ENCODE measurements at regions not wholly inside any gene's neighbourhood (a gene's known extent, or its start where the extent isn't known, plus 50 kb on each side); places are given as distances from the start of the nearest gene placed in this dataset.

- no peak overlapping the region for H3K27ac ChIP-seq (ENCODE audit: low read depth, low read length)
- no peak overlapping the region for H3K4me3 ChIP-seq (ENCODE audit: low read length)
- peaks cover 0 to 33% (median 15%) of the 10 kb centered on the region in 5 donors for H3K27me3 Mint-ChIP-seq
- DNase-seq (no peak), ATAC-seq (no peak)
- H3K4me1 Mint-ChIP-seq: no peaks in the 10 kb centered on the region
- peaks cover 0 to 5% (median 0%) of the 10 kb centered on the region in 11 donors for H3K9me3 Mint-ChIP-seq
- POLR2A ChIA-PET: no interaction called here
- no peaks in the 10 kb centered on the region for H3K36me3 Mint-ChIP-seq
- no peaks in the 10 kb centered on the region for H3K9me3 ChIP-seq (ENCODE audit: control insufficient read depth in 2 of 3, low read length in 3 of 3)
- no peaks in the 10 kb centered on the region for H3K36me3 ChIP-seq (ENCODE audit: control insufficient read depth in 2 of 3, insufficient read depth in 3 of 3, low read length in 3 of 3)
- H3K4me1 ChIP-seq (ENCODE audit: control insufficient read depth in 2 of 2, insufficient read depth in 2 of 2, low read length in 2 of 2): no peaks in the 10 kb centered on the region
- CTCF ChIA-PET: no interaction called here
- H3K27me3 ChIP-seq (ENCODE audit: control insufficient read depth in 2 of 2, insufficient read depth in 2 of 2, low read length in 2 of 2): peaks cover 0 to 4% of the 10 kb centered on the region in 2 donors
- H3K27ac Mint-ChIP-seq: no peak overlapping the region
- intact Hi-C loops (cut with micrococcal nuclease): no loop called here
- H3K4me3 Mint-ChIP-seq: no peak overlapping the region
Observed at GRCh38 chr2:226228080-226228479, 571.5 kb downstream of the IRS1 start.

- no peaks in the 10 kb centered on the region for H3K9me3 ChIP-seq (ENCODE audit: control insufficient read depth in 2 of 3, low read length in 3 of 3)
- Mint-ChIP-seq H3K36me3 (no peaks in the 10 kb centered on the region), H3K9me3 (peaks cover 0 to 4% (median 0%) of the 10 kb centered on the region in 11 donors), H3K4me3 (no peak overlapping the region), H3K27ac (no peak overlapping the region), H3K4me1 (no peaks in the 10 kb centered on the region), H3K27me3 (peaks cover 0 to 35% (median 20%) of the 10 kb centered on the region in 5 donors)
- intact Hi-C loops (cut with micrococcal nuclease): no loop called here
- ChIA-PET CTCF (no interaction called here), POLR2A (no interaction called here)
- no peak overlapping the region for H3K4me3 ChIP-seq (ENCODE audit: low read length)
- no peaks in the 10 kb centered on the region for H3K4me1 ChIP-seq (ENCODE audit: control insufficient read depth in 2 of 2, insufficient read depth in 2 of 2, low read length in 2 of 2)
- ATAC-seq: no peak
- no peak overlapping the region for H3K27ac ChIP-seq (ENCODE audit: low read depth, low read length)
- DNase-seq: no peak
- peaks cover 0 to 4% of the 10 kb centered on the region in 2 donors for H3K27me3 ChIP-seq (ENCODE audit: control insufficient read depth in 2 of 2, insufficient read depth in 2 of 2, low read length in 2 of 2)
- H3K36me3 ChIP-seq (ENCODE audit: control insufficient read depth in 2 of 3, insufficient read depth in 3 of 3, low read length in 3 of 3): no peaks in the 10 kb centered on the region
Observed at GRCh38 chr2:226227341-226227740, 572.3 kb downstream of the IRS1 start.

- H3K27ac ChIP-seq (ENCODE audit: low read depth, low read length): no peak overlapping the region
- H3K4me3 ChIP-seq (ENCODE audit: low read length): no peak overlapping the region
- no peaks in the 10 kb centered on the region for H3K36me3 ChIP-seq (ENCODE audit: control insufficient read depth in 2 of 3, insufficient read depth in 3 of 3, low read length in 3 of 3)
- DNase-seq (no peak), ATAC-seq (no peak)
- intact Hi-C loops (cut with micrococcal nuclease): no loop called here
- no peaks in the 10 kb centered on the region for H3K27me3 ChIP-seq (ENCODE audit: control insufficient read depth in 2 of 2, insufficient read depth in 2 of 2, low read length in 2 of 2)
- H3K4me1 ChIP-seq (ENCODE audit: control insufficient read depth in 2 of 2, insufficient read depth in 2 of 2, low read length in 2 of 2): no peaks in the 10 kb centered on the region
- POLR2A ChIA-PET: no interaction called here
- H3K9me3 ChIP-seq (ENCODE audit: control insufficient read depth in 2 of 3, low read length in 3 of 3): no peaks in the 10 kb centered on the region
- Mint-ChIP-seq H3K4me1 (no peaks in the 10 kb centered on the region), H3K9me3 (peaks cover 0 to 4% (median 0%) of the 10 kb centered on the region in 11 donors), H3K36me3 (no peaks in the 10 kb centered on the region), H3K27me3 (peaks cover 5 to 32% (median 18%) of the 10 kb centered on the region in 5 donors), H3K27ac (no peak overlapping the region), H3K4me3 (no peak overlapping the region)
- CTCF ChIA-PET: no interaction called here
Observed at GRCh38 chr2:226223704-226224103, 575.9 kb downstream of the IRS1 start.

GRCh38 chr2:226220511-226220910 lies 579.1 kb downstream of the IRS1 start:
- ChIA-PET POLR2A (no interaction called here), CTCF (no interaction called here)
- H3K27ac ChIP-seq (ENCODE audit: low read depth, low read length): no peak overlapping the region
- H3K36me3 Mint-ChIP-seq: no peaks in the 10 kb centered on the region
- DNase-seq (no peak), ATAC-seq (no peak)
- no peaks in the 10 kb centered on the region for H3K9me3 Mint-ChIP-seq
- H3K4me3 ChIP-seq (ENCODE audit: low read length): no peak overlapping the region
- no peak overlapping the region for H3K4me3 Mint-ChIP-seq
- peaks cover 0 to 2% (median 0%) of the 10 kb centered on the region in 7 donors for H3K4me1 Mint-ChIP-seq
- no peaks in the 10 kb centered on the region for H3K36me3 ChIP-seq (ENCODE audit: control insufficient read depth in 2 of 3, insufficient read depth in 3 of 3, low read length in 3 of 3)
- H3K27me3 Mint-ChIP-seq: peaks cover 5 to 30% (median 18%) of the 10 kb centered on the region in 5 donors
- no peak overlapping the region for H3K27ac Mint-ChIP-seq
- no peaks in the 10 kb centered on the region for H3K9me3 ChIP-seq (ENCODE audit: control insufficient read depth in 2 of 3, low read length in 3 of 3)
- H3K4me1 ChIP-seq (ENCODE audit: control insufficient read depth in 2 of 2, insufficient read depth in 2 of 2, low read length in 2 of 2): no peaks in the 10 kb centered on the region
- H3K27me3 ChIP-seq (ENCODE audit: control insufficient read depth in 2 of 2, insufficient read depth in 2 of 2, low read length in 2 of 2): no peaks in the 10 kb centered on the region
- intact Hi-C loops (cut with micrococcal nuclease): no loop called here

GRCh38 chr2:226217191-226217590 lies 582.4 kb downstream of the IRS1 start:
- no peaks in the 10 kb centered on the region for H3K9me3 Mint-ChIP-seq
- no peak overlapping the region for H3K4me3 ChIP-seq (ENCODE audit: low read length)
- no peak overlapping the region for H3K27ac Mint-ChIP-seq
- no peaks in the 10 kb centered on the region for H3K9me3 ChIP-seq (ENCODE audit: control insufficient read depth in 2 of 3, low read length in 3 of 3)
- no peaks in the 10 kb centered on the region for H3K4me1 ChIP-seq (ENCODE audit: control insufficient read depth in 2 of 2, insufficient read depth in 2 of 2, low read length in 2 of 2)
- no peak for DNase-seq
- no peak overlapping the region for H3K27ac ChIP-seq (ENCODE audit: low read depth, low read length)
- CTCF ChIA-PET: no interaction called here
- no peaks in the 10 kb centered on the region for H3K36me3 Mint-ChIP-seq
- H3K4me3 Mint-ChIP-seq: no peak overlapping the region
- H3K27me3 ChIP-seq (ENCODE audit: control insufficient read depth in 2 of 2, insufficient read depth in 2 of 2, low read length in 2 of 2): no peaks in the 10 kb centered on the region
- intact Hi-C loops (cut with micrococcal nuclease): loop anchor here in 1 of 2 donors (10.0 kb wide), 1 partner anchor 552 kb away; no protein-coding TSS in a partner anchor
- POLR2A ChIA-PET: no interaction called here
- peaks cover 3 to 16% (median 9%) of the 10 kb centered on the region in 5 donors for H3K27me3 Mint-ChIP-seq
- H3K4me1 Mint-ChIP-seq: peaks cover 0 to 2% (median 0%) of the 10 kb centered on the region in 7 donors
- no peaks in the 10 kb centered on the region for H3K36me3 ChIP-seq (ENCODE audit: control insufficient read depth in 2 of 3, insufficient read depth in 3 of 3, low read length in 3 of 3)
- no peak for ATAC-seq

GRCh38 chr2:226216575-226216974 lies 583.0 kb downstream of the IRS1 start:
- Mint-ChIP-seq H3K36me3 (no peaks in the 10 kb centered on the region), H3K4me1 (peaks cover 0 to 2% (median 0%) of the 10 kb centered on the region in 7 donors), H3K27ac (no peak overlapping the region), H3K9me3 (no peaks in the 10 kb centered on the region), H3K27me3 (peaks cover 3 to 12% (median 9%) of the 10 kb centered on the region in 5 donors), H3K4me3 (no peak overlapping the region)
- no peak for ATAC-seq
- ChIA-PET CTCF (interaction anchor here (1.2 to 3.4 kb wide), 2 partner anchors 584 to 586 kb away, joined by 3 to 20 read pairs; no protein-coding TSS in a partner anchor), POLR2A (no interaction called here)
- Histone ChIP-seq H3K9me3 (ENCODE audit: control insufficient read depth in 2 of 3, low read length in 3 of 3) (no peaks in the 10 kb centered on the region), H3K36me3 (ENCODE audit: control insufficient read depth in 2 of 3, insufficient read depth in 3 of 3, low read length in 3 of 3) (no peaks in the 10 kb centered on the region), H3K4me3 (ENCODE audit: low read length) (no peak overlapping the region), H3K4me1 (ENCODE audit: control insufficient read depth in 2 of 2, insufficient read depth in 2 of 2, low read length in 2 of 2) (no peaks in the 10 kb centered on the region), H3K27ac (ENCODE audit: low read depth, low read length) (no peak overlapping the region), H3K27me3 (ENCODE audit: control insufficient read depth in 2 of 2, insufficient read depth in 2 of 2, low read length in 2 of 2) (no peaks in the 10 kb centered on the region)
- intact Hi-C loops (cut with micrococcal nuclease): loop anchor here in 1 of 2 donors (1.0 to 10.0 kb wide), 3 partner anchors 552 to 769 kb away; no protein-coding TSS in a partner anchor
- no peak for DNase-seq

GRCh38 chr2:226215902-226216503 lies 583.6 kb downstream of the IRS1 start:
- Mint-ChIP-seq H3K27ac (no peak overlapping the region), H3K4me3 (no peak overlapping the region), H3K27me3 (peaks cover 3 to 12% (median 9%) of the 10 kb centered on the region in 5 donors), H3K9me3 (no peaks in the 10 kb centered on the region), H3K36me3 (no peaks in the 10 kb centered on the region), H3K4me1 (peaks cover 0 to 2% (median 0%) of the 10 kb centered on the region in 7 donors)
- no peaks in the 10 kb centered on the region for H3K9me3 ChIP-seq (ENCODE audit: control insufficient read depth in 2 of 3, low read length in 3 of 3)
- no peaks in the 10 kb centered on the region for H3K27me3 ChIP-seq (ENCODE audit: control insufficient read depth in 2 of 2, insufficient read depth in 2 of 2, low read length in 2 of 2)
- no peak overlapping the region for H3K27ac ChIP-seq (ENCODE audit: low read depth, low read length)
- DNase-seq (peak; percentile 9 to 59 (median 37)), ATAC-seq (peak; percentile 77)
- H3K4me3 ChIP-seq (ENCODE audit: low read length): no peak overlapping the region
- no peaks in the 10 kb centered on the region for H3K36me3 ChIP-seq (ENCODE audit: control insufficient read depth in 2 of 3, insufficient read depth in 3 of 3, low read length in 3 of 3)
- no peaks in the 10 kb centered on the region for H3K4me1 ChIP-seq (ENCODE audit: control insufficient read depth in 2 of 2, insufficient read depth in 2 of 2, low read length in 2 of 2)
- POLR2A ChIA-PET: no interaction called here
- intact Hi-C loops (cut with micrococcal nuclease): loop anchor here in 1 of 2 donors (1.0 to 10.0 kb wide), 3 partner anchors 551 to 769 kb away; no protein-coding TSS in a partner anchor
- CTCF ChIA-PET: interaction anchor here (1.2 to 3.4 kb wide), 2 partner anchors 584 to 586 kb away, joined by 3 to 20 read pairs; no protein-coding TSS in a partner anchor

Measured in naive thymus-derived CD4-positive, alpha-beta T cell (primary cell).